Caco-2 (cell line): ENCODE measurements at regions not wholly inside any gene's neighbourhood (a gene's known extent, or its start where the extent isn't known, plus 50 kb on each side); places are given as distances from the start of the nearest gene placed in this dataset.

Experiments
- BruUV-seq: library from RNA; stranded (reverse); fragments of 400-500 nt; replicated peaks from 2 replicates; lab custom pipeline; 2021; lab: Mats Ljungman, UMichigan
- CTCF ChIA-PET: fragments of 300-600 bp; sonication (Branson Sonifier 250); formaldehyde crosslinking; loops from one replicate; lab custom pipeline; 2022; ENCODE audit warnings: antibody characterized with exemption; lab: Charles Lee
- POLR2A ChIA-PET: fragments of 300-600 bp; sonication (Branson Sonifier 250); formaldehyde crosslinking; loops from one replicate; lab custom pipeline; 2022; ENCODE audit warnings: antibody characterized with exemption; lab: Charles Lee
- DNase-seq, 2 experiments: peaks; one replicate each; pipeline versions ENCODE4 v3.0.0 to v3.0.0-alpha.2; 2020 to 2022
- H3K27me3 ChIP-seq: replicated peaks from 2 replicates; pipeline ENCODE4 v1.6.0; 2011; ENCODE audit warnings: low read length; ENCODE audit not compliant: control insufficient read depth, insufficient read depth
- H3K36me3 ChIP-seq: 2 replicates; pipeline ENCODE4 v1.5.1; 2011; ENCODE audit warnings: low read length; ENCODE audit not compliant: control insufficient read depth, insufficient read depth
- H3K4me1 ChIP-seq: fragments of 250-450 bp; sonication (Bioruptor Pico); 2 replicates; pipeline ENCODE4 v1.5.1; 2020; ENCODE audit warnings: mild to moderate bottlenecking
- H3K4me3 ChIP-seq: 2 replicates; pipeline ENCODE4 v1.5.1; 2011; ENCODE audit warnings: low read depth, mild to moderate bottlenecking, control low read depth, low read length
- H3K9me3 ChIP-seq: fragments of 250-450 bp; sonication (Bioruptor Pico); 2 replicates; pipeline ENCODE4 v1.5.1; 2020; ENCODE audit warnings: mild to moderate bottlenecking, moderate library complexity
- H3K27ac Mint-ChIP-seq: one replicate; pipeline ENCODE4 v1.8.0; 2022; ENCODE audit warnings: mixed read lengths; ENCODE audit not compliant: unreplicated experiment
- H3K27me3 Mint-ChIP-seq: one replicate; pipeline ENCODE4 v1.8.0; 2022; ENCODE audit warnings: mixed read lengths; ENCODE audit not compliant: insufficient read depth, unreplicated experiment
- H3K36me3 Mint-ChIP-seq: one replicate; pipeline ENCODE4 v1.8.0; 2022; ENCODE audit warnings: mild to moderate bottlenecking, mixed read lengths; ENCODE audit not compliant: insufficient read depth, unreplicated experiment
- H3K4me1 Mint-ChIP-seq: one replicate; pipeline ENCODE4 v1.8.0; 2022; ENCODE audit warnings: low read depth, mixed read lengths; ENCODE audit not compliant: unreplicated experiment
- H3K4me3 Mint-ChIP-seq: one replicate; pipeline ENCODE4 v1.8.0; 2022; ENCODE audit warnings: mild to moderate bottlenecking, moderate library complexity, mixed read lengths; ENCODE audit not compliant: unreplicated experiment
- H3K9me3 Mint-ChIP-seq: one replicate; pipeline ENCODE4 v1.8.0; 2022; ENCODE audit warnings: mixed read lengths; ENCODE audit not compliant: unreplicated experiment
- intact Hi-C: fragments of 100-400 bp; cut with micrococcal nuclease; formaldehyde crosslinking; loops from one replicate; pipeline ENCODE4 v1.10.0; 2022; ENCODE audit not compliant: unreplicated experiment
- TF ChIP-seq, protein P1 (sequence below), 2 experiments: fragments of 200-600 bp in 1 of 2; IDR thresholded peaks; 1 replicate in 1 of 2; 2 replicates in 1 of 2; pipeline versions ENCODE4 v1.5.1 to v1.8.0; 2011 to 2022; ENCODE audit warnings: antibody characterized with exemption in 1 of 2, control low read depth in 1 of 2, inconsistent platforms in 1 of 2, low read depth in 1 of 2, low read length in 1 of 2, mild to moderate bottlenecking in 1 of 2, moderate library complexity in 1 of 2; ENCODE audit not compliant: insufficient read depth in 1 of 2, severe bottlenecking in 1 of 2, unreplicated experiment in 1 of 2

DNA sequence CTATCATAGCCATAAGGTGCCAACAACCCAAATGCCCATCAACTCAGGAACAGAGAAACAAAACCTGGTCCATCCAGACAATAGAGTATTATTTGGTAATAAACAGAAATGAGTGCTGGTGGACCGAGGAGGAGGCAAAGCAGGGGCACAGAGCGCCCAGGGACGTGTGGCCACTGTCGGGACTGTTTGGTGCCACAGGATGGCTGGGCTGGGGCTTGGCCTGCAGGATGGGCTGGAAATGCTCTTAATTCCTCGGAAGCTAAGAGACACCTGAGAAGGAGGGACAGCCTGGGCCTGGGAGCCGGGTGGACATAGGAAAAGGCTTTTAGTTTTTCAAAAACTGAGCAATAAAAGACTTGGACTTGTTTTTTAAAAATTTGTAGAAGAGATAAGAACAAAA, 216.4 kb downstream of the DLL1 start:
- no peaks in the 10 kb centered on the region for H3K36me3 Mint-ChIP-seq
- BruUV-seq, result no TSS peak
- CTCF ChIA-PET, result no interaction called here

DNA sequence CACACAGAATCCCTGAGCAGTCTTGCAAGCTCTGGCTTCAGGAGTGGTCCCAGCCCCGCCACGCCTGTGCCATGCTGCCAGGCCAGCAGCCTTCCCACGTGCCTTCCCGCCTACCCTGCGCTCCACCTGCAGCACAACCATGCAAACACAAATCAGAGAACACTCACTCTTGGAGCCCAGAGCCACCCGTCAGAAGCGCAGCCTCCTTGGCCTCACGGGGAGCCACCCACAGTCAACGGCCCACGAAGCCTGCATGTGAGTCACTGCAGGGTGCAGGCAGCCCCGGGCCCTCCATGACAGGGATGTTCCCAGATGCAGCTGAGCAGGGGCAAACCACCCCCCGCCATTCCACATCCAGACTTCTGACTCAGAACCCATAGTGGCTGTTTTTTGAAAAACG, 217.0 kb downstream of the DLL1 start:
- POLR2A ChIA-PET, result no interaction called here
- H3K36me3 Mint-ChIP-seq, result no peaks in the 10 kb centered on the region
- no peak overlapping the region for H3K27ac Mint-ChIP-seq
- peaks cover 12% of the 10 kb centered on the region for H3K9me3 Mint-ChIP-seq
- Histone ChIP-seq H3K9me3 (peaks cover 12% of the 10 kb centered on the region; the same call in 1 of the 2 replicates), H3K36me3 (no peaks in the 10 kb centered on the region), H3K4me1 (no peaks in the 10 kb centered on the region), H3K27me3 (no peaks in the 10 kb centered on the region), H3K4me3 (no peak overlapping the region)
- CTCF ChIA-PET, result no interaction called here
- BruUV-seq, result no TSS peak
- H3K4me1 Mint-ChIP-seq, result no peaks in the 10 kb centered on the region
- TF ChIP-seq, protein P1, sequence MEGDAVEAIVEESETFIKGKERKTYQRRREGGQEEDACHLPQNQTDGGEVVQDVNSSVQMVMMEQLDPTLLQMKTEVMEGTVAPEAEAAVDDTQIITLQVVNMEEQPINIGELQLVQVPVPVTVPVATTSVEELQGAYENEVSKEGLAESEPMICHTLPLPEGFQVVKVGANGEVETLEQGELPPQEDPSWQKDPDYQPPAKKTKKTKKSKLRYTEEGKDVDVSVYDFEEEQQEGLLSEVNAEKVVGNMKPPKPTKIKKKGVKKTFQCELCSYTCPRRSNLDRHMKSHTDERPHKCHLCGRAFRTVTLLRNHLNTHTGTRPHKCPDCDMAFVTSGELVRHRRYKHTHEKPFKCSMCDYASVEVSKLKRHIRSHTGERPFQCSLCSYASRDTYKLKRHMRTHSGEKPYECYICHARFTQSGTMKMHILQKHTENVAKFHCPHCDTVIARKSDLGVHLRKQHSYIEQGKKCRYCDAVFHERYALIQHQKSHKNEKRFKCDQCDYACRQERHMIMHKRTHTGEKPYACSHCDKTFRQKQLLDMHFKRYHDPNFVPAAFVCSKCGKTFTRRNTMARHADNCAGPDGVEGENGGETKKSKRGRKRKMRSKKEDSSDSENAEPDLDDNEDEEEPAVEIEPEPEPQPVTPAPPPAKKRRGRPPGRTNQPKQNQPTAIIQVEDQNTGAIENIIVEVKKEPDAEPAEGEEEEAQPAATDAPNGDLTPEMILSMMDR (IDR thresholded peaks at IDR 0.05; ENCODE audit: insufficient read depth in 1 of 2, low read depth in 1 of 2, low read length in 1 of 2, severe bottlenecking in 1 of 2, unreplicated experiment in 1 of 2), result no peak
- no peaks in the 10 kb centered on the region for H3K27me3 Mint-ChIP-seq
- DNase-seq, result peak in 1 of 2 experiments; percentile 22
- no peak overlapping the region for H3K4me3 Mint-ChIP-seq
- intact Hi-C loops, result no loop called here

More for the DNA sequence above, 216.4 kb downstream of the DLL1 start:
- Histone ChIP-seq H3K9me3 (peaks cover 9% of the 10 kb centered on the region; the same call in 1 of the 2 replicates), H3K27me3 (no peaks in the 10 kb centered on the region), H3K36me3 (no peaks in the 10 kb centered on the region), H3K4me1 (no peaks in the 10 kb centered on the region), H3K4me3 (no peak overlapping the region)
- Mint-ChIP-seq H3K4me1 (no peaks in the 10 kb centered on the region), H3K4me3 (no peak overlapping the region), H3K9me3 (peaks cover 18% of the 10 kb centered on the region), H3K27ac (no peak overlapping the region), H3K27me3 (no peaks in the 10 kb centered on the region)
- intact Hi-C loops, result no loop called here
- POLR2A ChIA-PET, result no interaction called here
- TF ChIP-seq, protein P1 (IDR thresholded peaks at IDR 0.05; ENCODE audit: insufficient read depth in 1 of 2, low read depth in 1 of 2, low read length in 1 of 2, severe bottlenecking in 1 of 2, unreplicated experiment in 1 of 2), result no peak
- no peak for DNase-seq

DNA sequence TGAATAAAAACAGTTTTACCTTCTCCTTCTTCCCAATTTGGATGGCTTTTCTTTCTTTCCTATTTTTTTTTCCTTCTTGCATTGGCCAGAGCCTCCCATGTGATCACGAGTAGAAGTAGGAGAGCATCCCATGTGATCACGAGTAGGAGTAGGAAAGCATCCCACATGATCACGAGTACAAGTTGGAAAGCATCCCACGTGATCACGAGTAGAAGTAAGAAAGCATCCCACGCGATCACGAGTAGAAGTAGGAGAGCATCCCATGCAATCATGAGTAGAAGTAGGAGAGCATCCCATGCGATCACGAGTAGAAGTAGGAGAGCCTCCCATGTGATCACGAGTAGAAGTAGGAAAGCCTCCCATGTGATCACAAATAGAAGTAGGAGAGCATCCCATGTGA, 218.6 kb downstream of the DLL1 start:
- Mint-ChIP-seq H3K27me3 (no peaks in the 10 kb centered on the region), H3K4me1 (no peaks in the 10 kb centered on the region), H3K4me3 (no peak overlapping the region), H3K27ac (no peak overlapping the region), H3K9me3 (peaks cover 9% of the 10 kb centered on the region), H3K36me3 (no peaks in the 10 kb centered on the region)
- no peak for DNase-seq
- intact Hi-C loops, result no loop called here
- POLR2A ChIA-PET, result no interaction called here
- CTCF ChIA-PET, result no interaction called here
- peaks cover 12% of the 10 kb centered on the region; the same call in 1 of the 2 replicates for H3K9me3 ChIP-seq
- H3K36me3 ChIP-seq, result no peaks in the 10 kb centered on the region
- no TSS peak for BruUV-seq
- H3K4me3 ChIP-seq, result no peak overlapping the region
- no peaks in the 10 kb centered on the region for H3K4me1 ChIP-seq
- no peaks in the 10 kb centered on the region for H3K27me3 ChIP-seq
- TF ChIP-seq, protein P1 (IDR thresholded peaks at IDR 0.05; ENCODE audit: insufficient read depth in 1 of 2, low read depth in 1 of 2, low read length in 1 of 2, severe bottlenecking in 1 of 2, unreplicated experiment in 1 of 2), result no peak
